ENCODE measurements at regions not wholly inside any gene's neighbourhood (a gene's known extent, or its start where the extent isn't known, plus 50 kb on each side); places are given as distances from the start of the nearest gene placed in this dataset.
A peak's percentile ranks its signal among the peaks of the same experiment; 100 is the strongest.

DNA sequence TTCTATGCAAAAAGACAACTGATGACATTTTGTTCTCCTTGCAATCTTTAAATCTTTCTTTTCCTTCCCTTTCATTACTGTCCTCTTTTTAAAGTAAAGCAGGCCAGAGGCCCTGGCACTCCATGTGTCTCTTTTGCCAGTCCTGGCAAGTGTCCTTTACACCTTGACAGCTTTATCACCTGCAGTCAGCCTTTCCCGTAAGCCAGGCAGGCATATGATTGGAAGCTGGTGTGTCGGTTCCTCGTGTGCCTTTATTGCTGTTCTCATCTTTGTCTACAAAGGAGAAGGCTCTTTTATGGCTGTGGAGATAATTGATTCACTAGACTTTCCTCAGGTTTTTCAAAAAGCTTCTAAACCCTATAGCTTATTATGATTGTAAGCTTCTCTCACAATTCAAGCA lies 162.3 kb upstream of the FBXL4 start:
- TF ChIP-seq, protein P1, sequence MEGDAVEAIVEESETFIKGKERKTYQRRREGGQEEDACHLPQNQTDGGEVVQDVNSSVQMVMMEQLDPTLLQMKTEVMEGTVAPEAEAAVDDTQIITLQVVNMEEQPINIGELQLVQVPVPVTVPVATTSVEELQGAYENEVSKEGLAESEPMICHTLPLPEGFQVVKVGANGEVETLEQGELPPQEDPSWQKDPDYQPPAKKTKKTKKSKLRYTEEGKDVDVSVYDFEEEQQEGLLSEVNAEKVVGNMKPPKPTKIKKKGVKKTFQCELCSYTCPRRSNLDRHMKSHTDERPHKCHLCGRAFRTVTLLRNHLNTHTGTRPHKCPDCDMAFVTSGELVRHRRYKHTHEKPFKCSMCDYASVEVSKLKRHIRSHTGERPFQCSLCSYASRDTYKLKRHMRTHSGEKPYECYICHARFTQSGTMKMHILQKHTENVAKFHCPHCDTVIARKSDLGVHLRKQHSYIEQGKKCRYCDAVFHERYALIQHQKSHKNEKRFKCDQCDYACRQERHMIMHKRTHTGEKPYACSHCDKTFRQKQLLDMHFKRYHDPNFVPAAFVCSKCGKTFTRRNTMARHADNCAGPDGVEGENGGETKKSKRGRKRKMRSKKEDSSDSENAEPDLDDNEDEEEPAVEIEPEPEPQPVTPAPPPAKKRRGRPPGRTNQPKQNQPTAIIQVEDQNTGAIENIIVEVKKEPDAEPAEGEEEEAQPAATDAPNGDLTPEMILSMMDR (IDR thresholded peaks at IDR 0.05) = no peak
- TF ChIP-seq POLR2A (IDR thresholded peaks at IDR 0.05) (no peak), POLR2AphosphoS5 (IDR thresholded peaks at IDR 0.05) (peak; percentile 43)
